ENCODE measurements at regions not wholly inside any gene's neighbourhood (a gene's known extent, or its start where the extent isn't known, plus 50 kb on each side); places are given as distances from the start of the nearest gene placed in this dataset.
A peak's percentile ranks its signal among the peaks of the same experiment; 100 is the strongest.

DNA sequence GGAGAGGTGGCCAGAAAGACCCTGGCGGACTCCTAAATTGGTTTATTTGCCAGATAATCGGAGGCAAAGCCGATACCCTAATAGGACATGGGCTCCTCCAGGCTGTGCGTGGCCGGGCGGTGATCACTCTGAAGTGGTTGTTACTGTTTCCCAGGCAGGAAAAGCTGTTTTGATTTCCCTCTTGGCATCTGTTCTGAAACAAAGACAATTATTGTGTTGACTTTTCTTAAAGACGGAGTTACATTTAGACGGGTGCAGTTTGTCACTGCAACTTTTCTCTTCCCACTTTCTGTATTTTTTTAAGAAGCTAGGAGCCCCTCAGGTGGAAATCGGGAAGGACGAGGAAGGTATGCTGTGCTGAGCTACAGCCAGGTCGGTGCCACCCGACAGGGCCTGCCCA lies 1288.4 kb downstream of the BRD1 start:
- no peak for DNase-seq

DNA sequence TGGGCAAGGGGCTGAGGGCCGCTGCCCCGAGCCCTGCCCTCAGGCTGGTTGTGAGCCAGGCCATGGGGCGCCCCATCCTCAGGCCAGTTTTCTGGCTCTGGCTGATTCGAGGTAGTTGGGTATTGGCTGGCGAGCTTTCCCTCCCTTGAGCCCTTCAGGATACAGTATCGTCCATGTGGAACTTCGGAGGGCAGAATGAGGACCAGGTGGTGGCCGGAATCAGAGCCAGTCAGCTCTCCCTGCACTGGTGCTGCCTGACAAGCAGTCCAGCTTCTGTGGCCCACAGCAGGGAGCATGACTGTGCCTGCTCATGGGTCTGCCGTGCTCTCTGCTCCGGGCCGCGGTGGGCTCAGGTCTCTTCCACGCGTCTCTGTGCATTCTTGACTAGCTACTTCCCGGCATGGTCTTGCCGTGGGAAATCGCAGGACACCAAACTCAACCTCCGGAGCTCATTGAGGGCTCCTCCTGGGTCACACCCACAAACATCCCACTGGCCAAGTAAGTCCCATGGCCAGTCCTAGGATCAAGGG lies 1289.3 kb downstream of the BRD1 start:
- DNase-seq = no peak

DNA sequence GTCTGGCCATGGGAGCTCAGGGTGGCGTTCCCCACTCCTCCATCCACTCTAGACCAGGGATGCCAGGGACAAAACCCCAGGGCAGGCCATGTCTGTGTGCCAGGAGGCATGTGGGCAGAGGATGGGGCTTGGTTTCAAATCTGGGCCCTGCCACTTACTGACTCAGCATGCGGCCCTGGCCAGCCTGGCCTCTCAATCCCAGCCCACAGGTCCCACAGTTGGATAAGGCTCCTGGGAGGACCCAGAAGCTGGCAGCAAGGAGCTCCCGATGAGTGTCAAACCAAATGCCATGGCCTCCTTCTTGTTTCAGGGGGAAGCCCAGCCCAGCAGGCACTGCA lies 1290.4 kb downstream of the BRD1 start:
- no peak for DNase-seq

DNA sequence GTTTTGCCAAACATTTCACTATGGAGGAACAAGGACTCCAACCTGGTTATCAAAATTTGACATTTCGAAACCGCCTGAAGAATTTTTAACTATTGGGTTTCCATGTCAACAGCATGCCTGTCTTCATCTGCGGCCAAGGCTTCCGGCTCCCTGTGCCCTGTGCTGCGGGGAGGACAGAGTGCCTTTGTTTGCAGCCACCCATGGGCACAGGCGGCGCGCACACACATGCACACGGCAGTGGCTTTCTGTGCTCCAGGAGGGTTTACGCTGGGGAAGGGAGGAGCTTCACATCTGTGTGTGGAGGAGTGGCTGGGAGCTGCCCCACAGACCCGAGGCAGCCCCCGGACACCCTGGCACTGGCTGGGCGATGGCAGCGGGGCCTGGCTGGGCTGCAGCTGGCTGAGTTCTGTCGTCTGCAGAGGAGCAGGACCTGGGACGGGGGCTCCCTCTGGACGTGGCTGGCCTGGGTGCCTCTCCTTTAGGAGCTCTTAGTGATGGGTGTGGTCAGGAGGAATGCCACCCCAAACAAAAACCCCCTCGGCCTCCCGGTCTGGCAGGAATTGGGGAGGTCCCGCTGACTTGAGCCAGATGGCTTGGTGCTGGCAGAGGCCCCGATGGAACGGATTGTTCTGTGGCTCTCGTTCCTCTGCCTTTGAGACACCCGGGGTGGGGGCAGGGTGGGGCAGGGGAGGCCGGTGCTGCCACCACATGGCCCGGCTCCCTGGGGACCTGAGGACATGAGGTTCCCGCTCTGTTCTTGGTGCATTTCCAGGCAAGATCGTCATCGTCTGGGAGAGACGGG lies 1290.9 kb downstream of the BRD1 start:
- no peak for DNase-seq

DNA sequence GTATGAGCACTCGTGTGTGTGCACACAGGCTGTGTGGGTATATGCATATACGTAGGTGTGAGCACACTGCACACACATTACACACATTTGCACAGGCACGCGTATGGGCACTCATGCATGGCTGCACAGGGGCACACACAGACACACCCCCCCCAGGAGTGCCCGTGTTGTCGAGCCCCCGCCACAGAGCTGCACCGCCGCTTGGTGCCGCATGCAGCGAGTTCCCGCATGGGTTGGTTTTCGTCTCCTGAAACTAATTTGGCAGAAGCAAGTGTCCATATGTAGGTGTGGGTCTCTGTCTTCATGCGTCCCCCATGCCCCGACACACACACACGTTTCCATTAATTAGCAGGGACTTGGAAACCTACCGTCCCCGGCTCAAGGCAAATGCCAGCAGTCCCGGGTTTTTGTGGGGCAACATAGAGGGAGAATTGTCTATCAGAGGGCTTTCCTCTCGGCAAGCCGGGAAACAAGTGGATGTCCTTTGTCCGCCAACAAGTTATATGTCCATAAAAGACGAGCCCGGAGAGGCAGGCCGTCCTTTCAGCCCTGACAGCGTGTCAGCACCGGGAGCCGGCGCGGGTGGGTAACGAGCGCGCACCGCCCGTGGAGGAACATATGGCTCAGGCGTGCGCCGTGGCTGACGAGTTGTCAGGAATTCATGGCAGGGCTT lies 1291.7 kb downstream of the BRD1 start:
- no peak for DNase-seq

DNA sequence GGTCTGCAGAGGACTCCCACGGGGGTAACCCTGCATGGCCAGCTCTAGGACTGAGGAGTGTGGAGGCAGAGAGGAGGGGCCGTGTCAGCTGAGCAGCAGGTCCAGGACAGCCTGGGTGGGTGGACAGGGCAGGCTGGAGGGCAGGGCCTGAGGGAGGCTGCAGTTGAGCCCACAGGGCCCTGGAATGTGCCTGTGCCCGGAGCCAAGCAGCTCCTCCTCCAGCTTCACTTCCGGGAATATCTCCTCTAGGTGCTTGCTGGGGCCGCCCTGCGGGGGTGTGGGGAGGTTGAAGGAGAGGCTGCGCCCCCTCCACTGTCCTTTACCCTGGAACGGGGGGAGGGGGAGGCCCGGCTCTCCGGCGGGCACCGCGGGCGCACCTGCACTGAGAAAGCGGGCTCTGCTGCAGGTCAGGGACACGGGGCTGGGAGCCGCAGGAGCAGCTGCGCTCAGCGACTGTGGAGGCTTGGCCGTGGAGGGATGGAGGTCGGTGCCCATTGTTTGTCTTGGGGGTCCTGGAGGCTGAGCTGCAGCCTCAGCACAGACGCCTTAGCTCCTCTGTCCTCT lies 1293.2 kb downstream of the BRD1 start:
- no peak for DNase-seq

DNA sequence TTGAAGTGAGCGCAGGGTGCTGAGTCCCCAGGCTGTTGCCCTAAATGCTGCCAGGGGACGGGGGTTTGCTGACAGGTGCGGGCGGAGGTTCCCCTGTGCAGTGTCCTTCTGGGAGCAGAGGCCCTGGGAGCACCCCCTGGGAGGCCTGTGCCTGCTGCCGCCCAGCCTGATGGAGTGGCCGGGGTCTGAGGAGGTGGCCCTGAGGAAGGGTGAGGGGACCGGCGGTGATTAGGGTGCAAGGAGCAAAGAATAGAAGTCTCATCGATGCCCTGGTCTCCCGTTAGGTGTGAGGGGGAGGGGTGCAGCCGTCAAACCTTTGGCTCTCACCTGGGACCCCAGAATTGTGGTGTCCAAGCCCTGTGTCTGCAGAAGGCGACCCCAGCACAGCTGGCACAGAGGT lies 1294.7 kb downstream of the BRD1 start:
- no peak for DNase-seq

DNA sequence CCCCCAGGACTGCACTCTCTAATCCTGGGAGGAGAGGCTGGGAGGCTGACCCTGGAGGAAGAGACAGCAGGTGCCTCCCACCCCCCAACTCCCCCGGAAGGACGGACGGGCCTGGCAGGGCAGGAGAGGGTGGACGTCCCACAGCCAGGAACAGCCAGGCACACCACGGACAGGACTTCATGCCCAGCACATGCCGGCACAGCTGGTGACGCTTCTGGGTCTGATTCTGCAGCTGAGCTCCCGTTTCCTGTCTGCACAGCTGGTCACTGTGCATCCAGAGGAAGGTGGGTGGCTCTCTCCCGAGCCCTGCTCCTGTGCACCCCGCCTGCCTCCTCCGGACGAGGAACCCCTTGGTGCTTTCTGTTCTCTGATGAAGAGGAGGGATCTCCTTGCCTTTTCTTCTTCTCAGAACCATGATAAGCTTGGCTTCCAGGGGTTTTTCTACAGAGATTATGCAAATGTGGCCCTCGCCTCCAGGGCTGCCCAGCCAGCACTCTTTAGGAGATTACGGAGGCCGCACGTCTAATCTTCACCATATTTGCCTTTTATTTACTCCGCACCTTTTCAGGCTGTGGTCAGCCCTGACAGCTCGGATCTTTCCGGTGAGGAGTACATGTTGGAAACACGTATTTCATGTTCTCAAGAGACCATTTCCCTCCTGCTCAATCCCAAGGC lies 1295.8 kb downstream of the BRD1 start:
- DNase-seq = no peak

DNA sequence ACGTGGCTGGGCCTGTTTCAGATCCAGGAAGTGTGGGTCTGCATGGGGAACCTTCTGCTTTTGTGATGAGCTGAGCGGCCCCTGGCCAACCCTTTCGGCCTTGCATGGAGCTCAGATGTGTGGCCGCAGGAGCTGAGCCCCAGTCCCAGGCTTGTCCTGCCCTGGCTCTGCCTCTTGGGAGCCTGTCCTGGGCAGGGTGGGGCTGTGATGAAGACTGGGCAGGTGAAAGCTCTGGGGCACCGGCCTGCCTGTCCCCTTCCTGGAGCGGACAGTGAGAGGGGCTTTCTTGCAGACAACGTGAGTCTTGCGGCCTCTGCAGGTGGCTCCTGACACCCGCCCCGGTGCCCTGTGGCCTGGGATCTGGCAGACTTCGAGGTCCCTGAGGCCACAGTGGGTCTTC lies 1296.6 kb downstream of the BRD1 start:
- DNase-seq = no peak

DNA sequence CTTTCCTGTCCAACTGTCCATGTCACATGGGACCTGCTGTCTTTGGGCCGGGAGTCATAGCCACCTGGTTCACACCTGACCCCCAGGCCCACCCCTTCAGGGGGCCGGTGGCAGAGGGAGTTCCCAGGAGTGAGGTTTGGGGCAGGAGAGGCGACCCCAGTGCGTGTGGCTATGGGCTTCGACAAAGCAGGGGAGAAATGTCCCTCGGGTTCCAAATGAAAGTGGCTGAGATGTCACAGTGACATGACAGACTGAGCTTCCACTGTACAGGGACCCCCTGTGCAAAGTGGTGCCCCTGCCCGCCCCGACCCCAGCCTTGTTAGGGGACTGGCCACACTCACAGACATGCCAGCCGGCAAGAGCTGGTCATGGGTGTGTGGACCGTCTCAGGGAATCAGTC lies 1297.0 kb downstream of the BRD1 start:
- no peak for DNase-seq

DNA sequence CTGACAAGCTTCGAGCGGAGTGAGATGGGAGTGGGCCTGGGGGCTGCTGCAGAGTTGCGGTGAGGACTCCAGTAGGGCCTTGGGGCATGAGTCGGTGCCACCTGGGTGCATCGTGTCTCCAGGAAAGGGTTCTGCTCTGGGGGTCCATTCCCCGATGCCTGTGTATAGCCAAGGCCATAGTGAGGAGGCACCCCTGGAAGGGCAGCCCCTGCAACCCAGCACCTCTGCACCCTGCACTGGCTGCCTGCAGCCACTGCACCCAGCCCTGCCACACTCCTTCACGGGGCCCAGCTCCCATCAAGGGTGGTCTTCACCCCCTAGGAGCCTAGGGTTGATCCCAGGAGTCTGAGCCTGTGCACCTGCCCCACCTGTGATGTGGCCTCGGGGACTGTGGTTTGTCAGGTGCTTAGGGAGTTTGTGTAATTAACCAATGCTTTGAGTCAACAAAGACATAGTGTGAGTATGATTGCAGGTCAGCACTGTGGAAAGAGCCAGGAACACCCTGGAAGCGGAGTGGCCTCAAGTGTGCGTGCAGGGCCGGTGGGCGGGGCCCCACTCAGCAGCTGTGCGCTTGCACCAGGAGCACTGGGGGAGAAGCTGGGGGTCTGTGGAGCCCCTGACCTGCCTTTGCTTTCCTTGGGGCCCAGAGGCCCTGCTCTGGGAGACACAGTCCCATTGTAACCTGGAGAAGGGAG lies 1299.3 kb downstream of the BRD1 start:
- DNase-seq = peak; percentile 39

DNA sequence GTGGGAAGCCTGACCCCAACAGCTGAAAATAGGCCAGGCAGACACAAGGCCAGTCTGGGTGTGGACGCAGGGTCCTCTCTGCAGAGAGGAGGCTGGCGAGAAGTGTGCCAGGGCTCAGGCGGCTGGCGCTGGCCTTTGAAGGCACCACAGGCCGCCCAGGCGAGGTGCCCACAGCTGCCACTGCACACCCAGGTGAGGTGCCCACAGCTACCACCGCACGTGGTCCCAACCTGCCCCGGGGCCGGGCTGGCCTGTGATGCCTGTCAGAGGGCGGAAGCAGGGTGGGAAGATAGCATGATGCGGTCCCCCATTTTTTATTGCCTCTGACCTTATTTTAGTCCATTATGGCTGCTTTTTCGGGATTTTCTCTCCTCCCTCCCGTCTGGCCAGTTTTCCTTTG lies 1303.9 kb downstream of the BRD1 start:
- no peak for DNase-seq

DNA sequence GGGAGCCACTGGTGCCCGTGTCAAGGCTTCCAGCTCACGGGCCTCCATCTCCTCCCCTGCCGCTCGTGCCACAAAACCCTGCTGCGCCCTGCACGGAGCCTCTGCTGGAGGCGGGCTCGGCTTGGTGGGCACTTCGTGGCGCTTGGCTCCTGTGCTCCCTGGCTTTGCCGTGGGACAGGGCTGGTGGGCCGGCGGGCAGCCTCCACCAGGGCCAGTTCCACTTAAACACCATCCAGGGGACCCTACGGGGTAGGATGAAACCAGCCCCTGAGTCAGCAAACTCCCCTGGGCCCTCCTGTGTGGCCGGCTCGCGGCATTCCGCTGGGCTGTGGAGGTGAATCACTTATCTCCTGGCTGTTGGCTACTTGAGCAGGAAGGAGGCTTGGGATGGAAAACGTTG lies 1304.6 kb downstream of the BRD1 start:
- no peak for DNase-seq

DNA sequence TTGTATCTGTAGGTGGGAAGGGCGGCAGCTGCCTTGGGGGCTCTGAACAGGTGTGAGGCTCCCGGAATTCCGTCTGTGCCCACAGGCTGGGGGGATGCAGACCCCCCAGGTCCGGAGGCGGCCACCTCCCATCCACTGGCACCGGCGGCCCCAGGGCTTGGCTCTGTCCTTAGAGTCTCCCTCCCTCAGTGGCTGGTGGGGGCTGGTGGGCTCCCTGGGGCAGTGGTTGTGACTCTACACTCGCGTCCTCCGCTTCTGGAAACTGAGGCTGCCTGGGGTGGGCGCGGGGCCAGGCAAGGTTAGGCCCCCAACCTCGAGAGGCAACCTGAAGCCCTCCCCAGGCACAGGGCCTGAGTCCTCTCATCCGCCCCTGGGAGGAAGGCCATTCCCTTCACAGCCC lies 1305.4 kb downstream of the BRD1 start:
- DNase-seq = no peak

DNA sequence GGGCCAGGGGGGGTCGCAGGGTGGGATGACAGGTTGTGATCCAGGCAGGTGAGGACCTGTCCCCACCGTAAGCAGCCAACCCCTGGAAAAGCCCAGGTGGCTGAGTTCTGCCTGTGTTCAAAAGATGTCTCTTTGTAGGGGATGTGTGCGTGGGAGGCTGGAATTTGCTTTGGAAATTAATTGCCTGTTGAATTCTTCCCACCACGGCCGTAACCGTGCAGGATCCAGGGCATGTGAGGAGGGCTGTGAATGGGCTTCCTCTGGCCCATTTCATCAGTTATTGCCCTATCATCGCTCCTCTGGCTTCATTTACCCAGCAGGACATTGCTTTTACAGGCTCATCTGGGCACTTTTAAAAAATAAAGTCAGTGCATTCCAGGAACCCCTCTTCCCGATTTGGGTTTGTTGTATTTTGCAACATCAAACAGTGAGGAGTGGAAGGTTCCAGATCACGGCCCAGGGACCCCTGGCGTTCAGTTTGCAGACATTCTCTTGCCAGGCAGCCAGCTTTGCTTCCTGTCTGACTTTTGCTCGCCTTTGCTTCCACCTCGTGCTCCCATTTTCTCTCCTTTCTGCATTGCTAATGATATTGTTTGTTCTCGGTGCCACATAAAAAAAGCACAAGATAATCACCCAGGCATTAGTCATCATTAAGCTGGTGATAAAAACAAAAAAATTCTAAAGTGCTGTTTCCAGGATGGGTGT lies 1306.6 kb downstream of the BRD1 start:
- no peak for DNase-seq

DNA sequence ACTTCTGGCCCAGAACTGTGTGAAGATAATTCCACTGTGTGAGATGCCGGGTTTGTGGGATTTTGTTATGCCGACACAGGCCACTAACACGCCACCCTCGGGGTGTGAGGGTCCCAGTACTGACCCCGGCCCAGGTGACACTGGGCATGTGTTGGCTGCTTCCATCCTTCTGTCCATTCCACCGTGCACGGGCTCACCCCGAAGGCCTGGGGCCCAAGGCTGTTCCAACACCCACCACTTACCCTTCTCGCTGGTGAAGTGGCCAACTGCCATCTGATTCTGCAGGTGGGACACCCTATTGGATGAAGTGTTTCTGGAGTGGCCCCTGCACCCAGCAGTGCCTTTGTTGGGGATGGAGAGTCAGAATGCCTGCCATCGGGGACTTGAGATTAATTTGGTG lies 1307.5 kb downstream of the BRD1 start:
- DNase-seq = no peak

DNA sequence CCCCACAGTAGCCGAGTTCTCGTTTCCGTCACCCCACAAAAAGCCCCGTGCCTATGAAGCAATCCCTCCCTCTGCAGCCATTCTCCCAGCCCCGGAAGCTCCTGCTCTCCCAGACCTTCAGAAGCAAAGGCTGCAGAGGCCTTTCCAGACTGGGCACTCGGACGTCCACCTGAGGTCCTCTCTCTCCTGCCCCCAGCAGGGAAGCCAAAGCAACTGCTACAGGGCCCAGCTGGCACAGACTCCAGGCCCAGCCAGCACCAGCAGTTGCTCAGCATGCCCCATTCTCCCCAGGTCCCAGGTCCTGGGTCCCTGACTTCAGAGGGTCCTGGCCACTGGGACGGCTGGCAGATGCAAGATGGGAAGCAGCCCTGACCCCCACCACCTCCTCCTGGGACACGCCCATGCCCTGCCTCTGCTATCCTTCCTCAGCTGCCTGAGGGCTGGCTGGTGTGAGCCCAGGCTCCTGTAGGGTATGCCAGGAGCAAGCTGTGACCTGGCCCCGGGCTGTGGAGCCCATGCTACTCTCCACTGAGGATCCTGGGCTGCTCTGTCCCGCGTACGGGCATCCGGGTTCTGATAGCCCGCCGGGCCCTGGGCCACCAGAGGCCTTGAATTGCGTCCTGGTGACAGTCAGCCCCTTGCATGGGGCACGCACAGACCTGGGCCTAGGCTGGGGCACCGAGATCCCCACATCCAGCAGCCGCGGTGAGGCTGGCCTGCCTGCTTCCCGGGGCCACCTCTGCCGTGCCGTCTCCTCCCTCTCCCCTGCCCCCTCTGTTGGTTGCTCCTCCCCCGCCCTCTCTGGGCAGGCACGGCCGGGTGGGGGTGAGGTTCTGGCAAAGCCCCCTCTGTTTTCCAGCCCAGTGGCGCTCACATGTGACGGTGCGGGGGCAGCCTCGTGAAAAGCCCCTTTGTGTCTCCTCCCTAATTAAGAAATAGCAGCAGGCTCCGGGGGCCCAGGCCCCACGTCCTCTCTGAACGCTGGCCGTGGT lies 1310.3 kb downstream of the BRD1 start:
- no peak for DNase-seq

DNA sequence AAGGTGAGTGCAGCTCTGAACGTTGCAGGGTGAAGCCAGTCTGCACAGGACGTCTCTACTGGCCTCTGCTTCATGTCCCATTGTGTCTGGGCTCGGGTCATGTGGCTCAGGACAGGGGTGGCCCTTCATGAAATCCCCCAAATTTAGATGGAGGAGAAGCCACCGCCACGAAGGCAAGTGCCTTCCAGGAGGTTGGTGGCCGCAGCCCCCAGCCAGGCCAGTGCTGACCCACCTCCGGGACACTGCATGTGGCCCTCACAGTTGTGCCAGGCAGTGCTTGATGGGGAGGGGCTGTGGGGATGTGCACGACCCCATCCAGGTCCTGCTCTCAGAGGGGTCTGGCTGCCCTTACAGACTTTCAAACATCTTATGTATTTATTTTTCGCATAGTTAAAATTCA lies 1311.1 kb downstream of the BRD1 start:
- no peak for DNase-seq

DNA sequence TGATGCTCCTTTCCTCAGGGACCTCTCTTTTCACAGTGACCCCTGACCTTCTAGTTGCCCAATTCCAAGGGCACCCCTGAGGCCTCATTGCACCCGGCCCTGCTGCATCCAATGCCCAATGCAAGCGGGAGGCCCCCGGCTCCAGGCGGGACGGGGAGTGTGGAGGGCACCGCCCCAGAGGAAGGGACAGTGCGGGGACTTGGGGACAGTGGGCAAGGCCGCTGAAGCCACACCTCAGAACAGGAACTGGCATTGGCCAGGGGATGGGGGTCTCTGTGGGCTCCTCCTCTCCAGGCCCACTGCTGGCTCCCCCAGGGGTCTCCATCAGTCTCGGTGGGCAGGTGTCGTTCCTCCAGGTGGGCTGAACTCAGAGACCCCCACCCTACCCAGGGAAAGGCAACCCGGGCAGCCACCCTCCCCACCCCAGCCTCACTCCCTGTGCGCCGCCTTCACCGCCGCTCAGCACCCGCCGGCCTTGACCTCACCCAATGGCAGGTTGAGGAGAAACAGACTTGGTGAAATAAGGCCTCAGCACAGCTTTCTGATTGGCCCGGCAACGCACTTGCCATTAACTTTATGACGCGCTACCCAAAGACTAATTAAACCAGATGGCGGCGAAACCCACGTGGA lies 1312.0 kb downstream of the BRD1 start:
- DNase-seq = no peak

DNA sequence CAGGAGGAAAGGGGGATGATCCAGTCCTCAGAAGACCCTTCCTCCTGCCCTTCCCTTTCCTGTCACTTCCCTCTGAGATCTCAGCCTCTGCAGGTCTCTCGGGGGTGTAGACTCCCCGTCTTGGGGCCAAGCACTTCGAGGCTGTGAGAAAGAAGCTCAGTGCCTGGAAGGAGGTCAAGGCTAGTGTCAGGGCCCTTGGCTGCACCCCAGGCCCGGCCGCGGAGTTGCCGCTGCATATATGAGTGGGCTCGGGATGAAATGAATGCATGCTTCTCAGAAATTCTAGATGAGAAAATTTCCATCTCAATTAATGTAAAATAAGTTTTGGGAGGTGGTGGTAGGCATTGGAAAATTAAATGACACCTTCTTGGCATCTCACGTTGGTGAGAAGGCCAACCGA lies 1313.7 kb downstream of the BRD1 start:
- no peak for DNase-seq

DNA sequence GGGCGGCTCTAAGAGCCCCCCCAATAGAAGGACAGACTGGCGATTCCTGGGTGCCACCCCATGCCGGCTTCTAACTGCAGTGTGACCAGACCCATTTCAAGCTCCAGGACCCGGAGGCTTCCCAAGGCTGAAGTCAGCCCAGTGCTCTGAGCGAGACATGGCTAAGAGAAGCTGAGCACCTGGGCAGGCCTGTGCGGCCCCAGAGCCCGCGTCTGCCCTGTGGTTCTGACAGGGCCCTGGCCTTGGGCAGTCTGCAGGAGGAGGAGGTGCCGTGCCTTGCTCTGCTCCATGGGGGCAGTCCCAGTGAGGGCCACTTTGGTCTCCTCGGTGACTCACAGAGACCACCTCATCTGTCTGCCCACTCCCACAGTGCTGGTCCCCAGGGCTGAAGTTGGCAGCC lies 1314.2 kb downstream of the BRD1 start:
- DNase-seq = no peak

Measured in NCI-H1105 (cell line).